GM18517 (cell line): ENCODE measurements at regions not wholly inside any gene's neighbourhood (a gene's known extent, or its start where the extent isn't known, plus 50 kb on each side); places are given as distances from the start of the nearest gene placed in this dataset.

Experiments used
- ATAC-seq: cut with Tn5 transposase; IDR thresholded peaks from one replicate; pipeline ENCODE4 v1.9.1; 2021; ENCODE audit warnings: mild to moderate bottlenecking, moderate library complexity; ENCODE audit not compliant: unreplicated experiment

DNA sequence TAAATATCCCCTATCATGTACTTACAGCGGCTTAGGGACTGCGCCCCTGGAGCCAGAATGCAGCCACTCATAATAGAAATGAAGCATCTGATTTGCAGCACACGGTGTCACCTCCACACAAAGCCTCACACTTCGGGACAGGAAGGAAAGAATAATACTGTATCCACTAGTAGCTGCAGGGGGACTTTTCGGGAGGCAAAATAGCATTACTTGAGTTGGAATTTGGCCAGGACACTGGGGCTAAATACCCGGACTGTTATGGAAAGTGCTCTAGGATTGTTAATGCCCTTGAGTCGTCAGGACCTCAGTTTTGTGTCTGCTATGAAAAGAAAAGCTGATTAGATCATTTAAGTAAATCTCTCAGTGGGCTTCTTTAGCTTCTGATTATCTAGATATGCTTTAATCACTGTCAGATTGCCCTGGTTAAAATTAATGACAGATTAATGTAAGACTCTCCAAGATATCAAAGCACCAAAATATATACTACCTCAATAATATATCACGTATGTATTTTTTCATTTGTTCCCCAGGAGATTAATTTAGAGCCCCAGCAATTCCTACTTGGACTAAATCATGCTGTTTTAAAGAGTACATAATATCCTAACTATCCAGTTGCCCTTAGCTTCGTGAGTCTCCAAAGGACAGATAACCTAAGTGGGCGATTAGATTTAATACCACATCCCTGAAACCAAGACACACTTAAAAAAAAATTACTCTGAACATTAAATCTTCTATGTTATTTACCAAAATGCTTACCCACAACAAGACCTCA lies 173.0 kb upstream of the NEBL start:
- no peak for ATAC-seq

DNA sequence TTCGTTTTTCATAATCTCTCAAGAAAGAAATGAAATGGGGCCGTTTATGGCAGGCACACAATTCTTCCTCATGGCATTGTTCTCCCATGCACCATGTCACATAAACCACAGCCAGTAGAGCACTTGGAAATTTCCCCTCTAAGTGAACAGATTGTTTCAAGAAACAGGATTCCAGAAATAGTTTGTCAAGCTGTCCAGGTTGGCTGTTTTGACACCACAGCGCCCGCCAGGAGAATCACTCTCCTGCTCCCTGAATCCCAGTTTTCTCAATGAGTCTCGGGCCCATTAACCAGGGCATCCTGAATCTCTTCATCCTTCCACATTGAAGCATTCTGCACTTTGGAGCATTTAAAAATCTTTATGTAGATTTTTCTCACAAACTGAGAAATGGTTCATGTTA lies 172.2 kb upstream of the NEBL start:
- no peak for ATAC-seq

DNA sequence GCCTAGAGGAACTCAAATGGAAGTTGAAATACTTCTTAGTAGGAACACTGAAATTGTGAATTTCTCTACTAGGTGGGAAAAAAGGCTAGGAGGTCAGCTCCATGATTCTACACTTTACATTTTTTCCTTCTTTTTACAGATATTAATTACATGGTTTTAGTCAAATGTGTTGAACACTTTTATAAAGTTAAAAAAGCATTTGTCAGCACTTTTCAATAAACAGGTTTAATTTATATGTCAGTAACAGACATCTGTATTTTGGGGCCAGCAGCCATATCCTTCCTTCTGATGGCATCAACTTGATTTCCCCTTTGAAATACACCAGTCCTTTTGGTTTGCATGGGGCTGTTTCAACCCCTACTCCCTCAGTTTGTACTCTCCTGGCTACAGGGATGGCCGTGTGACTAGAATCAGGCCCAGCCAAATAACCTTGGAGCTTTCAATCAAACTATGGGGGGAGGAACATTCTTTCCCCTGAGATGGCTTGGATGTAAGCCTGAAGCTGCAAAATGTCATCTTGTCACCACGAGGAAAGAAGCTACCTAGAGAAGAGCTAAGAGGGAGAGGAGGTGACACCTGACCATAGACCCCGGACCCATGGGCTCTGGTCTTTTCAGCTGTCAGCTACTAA lies 171.0 kb upstream of the NEBL start:
- no peak for ATAC-seq

DNA sequence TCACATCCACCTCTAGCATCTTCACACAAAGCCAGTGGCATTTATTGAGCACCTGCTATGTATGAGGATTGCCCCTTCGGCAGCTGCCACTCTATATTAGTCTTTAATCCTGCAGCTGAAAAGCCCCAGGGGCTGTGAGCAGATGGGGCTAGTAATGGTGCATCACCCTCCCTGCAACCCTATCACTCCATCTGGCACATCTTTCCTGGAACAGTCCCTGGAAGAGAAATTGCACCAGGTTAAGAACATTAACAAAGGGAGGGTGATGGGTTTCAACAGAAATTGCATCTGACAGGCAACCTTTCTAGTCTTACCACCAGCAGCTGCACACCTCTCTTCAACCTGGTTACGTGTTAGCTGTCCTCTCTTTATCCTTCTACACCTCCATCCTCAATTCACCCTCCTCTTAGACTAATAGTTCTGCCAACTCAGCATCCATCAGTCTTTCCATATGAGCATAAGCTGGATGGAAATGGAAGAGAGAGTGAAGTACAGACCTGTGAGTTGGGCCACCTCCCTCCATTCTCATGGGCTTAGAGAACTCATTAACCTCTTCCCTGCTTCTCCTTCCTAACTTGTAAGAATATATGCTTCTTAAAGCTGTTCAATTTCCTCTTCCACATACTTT lies 168.6 kb upstream of the NEBL start:
- ATAC-seq, result no peak

DNA sequence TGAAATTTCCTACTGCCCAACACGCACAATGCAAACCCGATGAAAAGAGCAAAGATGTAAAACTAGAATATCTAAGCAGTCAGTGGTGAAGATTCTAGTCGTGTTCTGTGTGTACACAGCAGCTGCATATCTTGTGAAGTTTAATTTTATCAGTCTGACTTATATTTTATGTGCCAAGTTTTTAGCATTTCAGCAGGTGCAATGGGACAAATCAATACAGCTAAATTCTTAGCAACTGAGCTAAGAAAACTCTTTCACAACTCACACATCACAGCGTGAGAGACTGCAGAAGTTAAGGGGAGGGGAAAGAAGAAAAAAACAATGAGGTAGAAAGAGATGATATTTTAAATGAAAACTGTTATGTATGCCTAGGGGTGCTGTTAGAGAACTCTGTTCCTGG lies 164.9 kb upstream of the NEBL start:
- no peak for ATAC-seq

DNA sequence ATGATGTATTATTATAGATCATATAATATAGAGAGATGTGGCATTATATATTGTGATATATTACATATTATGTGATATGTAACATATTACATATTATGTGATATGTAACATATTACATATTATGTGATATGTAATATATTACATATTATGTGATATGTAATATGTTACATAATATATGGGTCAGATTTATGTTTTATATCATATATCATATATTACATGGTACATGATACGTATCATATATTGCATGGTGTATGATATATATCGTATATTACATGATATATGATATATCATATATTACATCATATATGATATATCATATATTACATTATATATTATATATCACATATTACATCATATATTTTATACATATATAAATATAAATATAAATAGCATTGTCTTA lies 164.1 kb upstream of the NEBL start:
- ATAC-seq, result no peak

DNA sequence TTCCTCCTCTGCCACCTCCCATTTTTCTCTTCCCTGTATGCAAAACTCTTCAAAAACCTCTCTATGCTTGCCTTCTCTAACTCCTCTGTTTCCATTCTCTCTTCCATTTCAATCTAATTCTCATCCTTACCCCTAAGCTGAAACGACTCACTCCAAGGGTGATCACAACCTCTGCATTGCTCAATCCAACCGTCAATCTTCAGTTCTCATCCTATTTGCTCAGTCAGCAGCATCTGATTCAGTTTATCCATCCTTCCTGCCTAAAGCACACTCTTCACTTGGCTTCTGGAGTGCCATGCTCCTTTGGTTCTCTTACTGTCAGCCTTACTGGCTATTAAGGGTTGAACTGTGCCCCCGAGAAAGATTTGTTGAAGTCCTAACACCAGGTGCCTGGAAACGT lies 163.5 kb upstream of the NEBL start:
- ATAC-seq, result no peak

DNA sequence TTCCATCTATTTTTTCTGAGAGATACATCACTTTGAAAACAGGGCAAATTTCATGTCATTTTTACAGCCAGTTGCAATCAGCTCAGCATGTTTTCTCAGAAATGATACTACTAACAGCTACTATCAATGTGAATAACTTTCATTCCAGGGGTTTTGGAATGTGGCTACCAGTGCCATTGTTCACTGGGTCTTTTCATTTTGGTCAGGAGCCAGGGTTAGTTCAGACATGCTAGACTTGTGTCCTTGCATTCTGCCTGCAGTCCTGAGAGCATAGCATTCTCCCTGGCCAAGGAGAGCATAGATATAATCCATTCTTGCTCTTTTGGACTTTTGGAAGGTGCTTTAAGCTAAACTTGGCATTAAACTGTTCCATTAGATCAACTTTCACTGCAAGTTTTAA lies 160.9 kb upstream of the NEBL start:
- ATAC-seq, result no peak

DNA sequence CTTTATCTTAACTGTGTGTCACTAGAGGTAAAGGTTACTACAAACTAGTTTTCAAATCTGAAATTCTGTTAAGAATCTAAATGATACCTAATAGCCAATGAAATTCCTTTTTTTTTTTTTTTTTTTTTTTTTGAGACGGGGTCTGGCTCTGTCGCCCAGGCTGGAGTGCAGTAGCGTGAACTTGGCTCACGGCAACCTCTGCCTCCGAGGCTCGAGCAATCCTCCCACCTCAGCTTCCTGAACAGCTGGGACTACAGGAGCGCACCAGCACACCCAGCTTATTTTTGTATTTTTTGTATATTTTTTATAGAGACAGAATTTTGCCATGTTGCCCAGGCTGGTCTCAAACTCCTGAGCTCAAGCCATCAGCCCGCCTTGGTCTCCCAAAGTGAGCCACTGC lies 160.3 kb upstream of the NEBL start:
- ATAC-seq, result no peak

DNA sequence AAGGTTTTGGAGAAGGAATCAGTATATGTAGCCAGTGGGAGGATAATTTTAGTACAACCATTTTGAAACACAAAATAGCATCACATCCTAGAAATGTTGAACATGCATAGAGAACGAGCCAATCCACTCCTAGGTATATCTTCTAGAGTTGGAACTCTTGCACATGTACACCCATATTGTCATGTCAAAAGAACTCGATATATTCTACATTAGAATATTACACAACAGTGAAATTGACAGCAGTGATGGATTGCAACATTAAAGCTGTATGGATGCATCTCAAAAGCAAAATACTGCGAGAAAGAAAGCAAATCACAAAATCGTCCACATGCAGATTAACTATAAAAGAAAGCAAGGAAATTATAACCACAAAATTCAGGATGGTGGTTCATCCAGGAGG lies 159.3 kb upstream of the NEBL start:
- ATAC-seq, result no peak

DNA sequence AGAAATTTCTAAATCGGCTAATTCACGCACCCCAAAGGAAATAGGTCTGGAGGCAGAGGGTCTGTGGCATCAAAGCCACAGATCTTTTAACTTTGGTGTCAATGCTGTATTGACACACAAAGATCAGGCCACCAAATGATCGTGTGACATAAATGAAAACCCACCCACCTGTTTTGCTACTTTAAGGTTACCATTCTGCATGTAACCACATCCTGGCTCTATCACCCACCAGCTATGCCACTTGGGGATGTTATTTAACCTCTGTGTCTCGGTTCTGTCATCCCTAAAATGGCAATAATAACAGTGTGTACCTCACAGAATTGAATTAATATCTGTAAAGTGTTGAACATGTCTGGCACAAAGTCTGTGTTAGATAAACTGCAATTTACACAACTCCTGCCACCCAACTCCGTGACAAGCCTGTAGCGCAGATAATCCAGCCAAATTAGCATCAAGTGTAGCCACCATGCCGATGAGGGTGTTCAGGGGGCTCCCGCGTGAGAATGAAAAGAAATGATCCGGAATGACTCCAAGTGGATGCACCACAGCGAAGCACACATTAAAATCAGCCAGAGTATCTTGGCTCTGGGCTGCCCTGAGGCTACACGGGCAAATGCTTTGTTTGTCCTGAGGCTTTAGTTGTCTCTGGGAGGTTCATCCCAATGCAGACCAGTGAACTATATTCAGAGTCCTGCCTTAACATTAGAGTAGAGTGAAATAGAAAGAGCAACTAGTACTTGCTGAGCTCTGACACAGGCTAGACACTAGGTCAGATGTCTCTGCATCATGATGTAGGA lies 158.4 kb upstream of the NEBL start:
- ATAC-seq, result no peak

DNA sequence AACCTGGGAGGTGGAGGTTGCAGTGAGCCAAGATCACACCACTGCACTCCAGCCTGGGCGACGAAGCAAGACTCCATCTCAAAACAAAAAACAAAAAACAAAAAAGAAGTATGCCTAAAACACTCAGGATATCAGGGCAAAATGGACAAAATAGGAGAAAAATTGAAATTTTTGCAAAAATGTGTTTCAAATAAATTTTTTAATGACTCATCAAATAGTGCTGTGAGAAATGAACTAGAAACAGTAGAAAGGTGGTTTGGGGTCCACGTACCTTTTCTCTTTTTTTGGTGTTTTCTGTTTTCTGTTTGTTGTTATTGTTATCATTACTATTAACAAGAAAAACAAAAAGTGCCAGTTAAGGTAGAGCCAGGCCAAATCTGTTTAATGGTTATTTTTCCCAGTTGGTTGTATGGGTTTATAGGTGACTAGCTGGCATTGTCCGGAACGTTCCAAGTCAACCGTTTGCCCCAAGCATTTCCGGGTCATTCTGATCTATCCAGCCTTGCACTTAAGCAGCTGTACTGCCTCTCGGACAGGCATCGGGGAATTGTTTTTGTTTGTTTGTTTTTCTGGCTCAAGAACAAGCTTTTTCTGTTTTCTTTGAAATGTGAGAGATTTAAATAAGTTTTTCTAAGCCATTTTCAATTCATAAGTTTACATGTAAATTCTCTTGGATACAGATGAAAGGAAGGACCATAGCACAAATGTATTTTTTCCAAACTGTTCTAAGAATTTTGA lies 157.0 kb upstream of the NEBL start:
- ATAC-seq, result no peak

DNA sequence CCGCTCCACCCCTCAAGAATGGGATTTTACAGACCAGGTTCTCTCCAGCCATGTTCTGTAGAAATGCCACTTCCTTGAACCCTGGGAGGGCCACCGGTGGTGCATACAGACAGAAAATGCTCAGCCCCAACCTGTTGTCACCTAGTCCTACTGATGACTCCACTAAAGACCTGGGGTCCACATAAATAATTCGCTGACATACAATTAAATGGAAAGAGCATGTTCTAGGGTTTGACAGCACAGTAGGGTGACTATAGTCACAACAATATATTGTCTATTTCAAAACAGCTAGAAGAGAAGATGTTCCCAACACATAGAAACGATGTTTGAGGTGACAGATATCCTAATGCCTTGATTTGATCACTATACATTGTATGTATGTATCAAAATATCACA lies 155.6 kb upstream of the NEBL start:
- no peak for ATAC-seq

DNA sequence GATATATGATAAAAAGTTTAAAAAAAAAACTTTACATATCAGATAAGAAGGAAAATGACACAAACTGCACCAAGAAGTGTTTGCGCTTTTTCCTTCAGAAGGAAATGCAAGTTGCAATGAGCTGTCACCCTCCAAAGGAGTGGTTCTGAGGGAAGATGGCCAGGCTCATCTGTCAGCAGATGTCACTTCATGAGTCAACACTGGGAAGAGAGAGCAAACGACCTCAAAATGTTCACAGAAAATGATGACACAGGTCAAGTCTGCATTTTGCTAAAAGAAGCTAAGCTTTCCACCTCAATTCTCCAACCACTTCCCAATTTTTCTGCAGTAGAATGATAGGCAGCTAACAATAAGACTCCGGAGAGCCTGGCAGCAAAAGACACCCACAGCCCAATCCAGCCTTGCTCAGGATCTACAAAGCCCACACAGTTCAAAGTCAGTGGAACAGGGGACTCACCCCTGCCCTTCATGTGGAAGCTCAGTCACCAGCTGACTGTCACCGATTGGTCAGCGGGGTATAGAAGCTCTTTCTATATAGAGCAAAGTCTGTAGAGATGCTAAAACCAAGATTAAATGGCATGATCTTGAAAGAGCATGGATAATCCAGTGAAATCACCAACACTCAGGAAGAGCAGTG lies 155.1 kb upstream of the NEBL start:
- ATAC-seq, result no peak

DNA sequence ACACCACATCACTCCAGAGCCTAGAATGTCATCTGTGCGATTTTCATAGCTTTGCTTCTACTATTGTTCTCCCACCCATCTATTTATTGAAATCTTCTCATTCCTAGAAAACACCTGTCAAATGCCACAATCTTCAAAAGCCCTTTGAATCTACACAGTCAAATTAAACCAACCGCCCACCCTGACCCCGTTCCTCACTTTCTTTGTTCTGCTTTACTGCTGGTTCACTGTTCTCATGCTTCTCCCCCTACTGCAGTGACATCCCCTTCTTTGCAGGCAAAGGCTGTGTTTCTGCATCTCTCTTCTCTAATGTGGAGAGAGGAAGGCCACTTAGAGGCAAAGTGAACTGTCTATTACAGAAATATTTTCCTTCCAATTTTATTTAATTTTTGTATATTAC lies 152.4 kb upstream of the NEBL start:
- ATAC-seq, result no peak

DNA sequence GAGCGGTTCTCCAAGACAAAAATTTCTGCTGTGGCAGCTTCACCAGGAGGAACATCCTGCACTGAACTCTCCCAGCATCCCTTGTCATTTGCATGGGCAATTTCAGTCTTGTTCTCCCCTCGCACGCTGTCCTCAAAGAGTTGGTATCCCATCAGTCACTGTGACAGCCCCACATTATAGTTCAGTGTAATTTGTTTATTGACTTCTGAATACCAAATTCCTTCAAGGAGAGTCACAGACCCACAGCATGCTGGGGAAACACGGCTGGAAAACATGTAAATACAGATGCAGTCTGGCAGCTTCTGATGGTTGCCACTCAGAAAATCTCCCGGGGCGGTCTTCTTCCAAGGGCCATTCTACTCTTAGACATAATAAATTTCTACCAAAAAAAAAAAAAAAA lies 151.0 kb upstream of the NEBL start:
- no peak for ATAC-seq

DNA sequence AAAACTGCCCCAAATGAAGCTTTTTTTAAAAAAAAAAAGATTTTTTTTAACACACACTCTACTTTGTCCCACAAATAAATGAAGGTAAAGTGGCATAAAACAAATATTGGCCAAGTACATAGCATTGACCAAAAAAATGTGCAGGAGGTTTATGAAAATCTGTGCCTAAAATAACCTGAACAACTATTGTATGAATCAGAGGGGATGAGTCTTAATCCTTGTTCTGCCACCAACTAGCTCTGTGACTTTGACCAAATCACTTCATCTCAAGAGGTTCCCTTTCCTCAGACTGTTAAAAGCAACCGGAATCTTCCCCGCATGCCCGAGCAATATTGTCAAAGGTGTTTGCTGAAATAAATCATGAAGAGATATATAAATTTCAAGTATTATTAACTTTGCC lies 150.4 kb upstream of the NEBL start:
- ATAC-seq, result no peak

DNA sequence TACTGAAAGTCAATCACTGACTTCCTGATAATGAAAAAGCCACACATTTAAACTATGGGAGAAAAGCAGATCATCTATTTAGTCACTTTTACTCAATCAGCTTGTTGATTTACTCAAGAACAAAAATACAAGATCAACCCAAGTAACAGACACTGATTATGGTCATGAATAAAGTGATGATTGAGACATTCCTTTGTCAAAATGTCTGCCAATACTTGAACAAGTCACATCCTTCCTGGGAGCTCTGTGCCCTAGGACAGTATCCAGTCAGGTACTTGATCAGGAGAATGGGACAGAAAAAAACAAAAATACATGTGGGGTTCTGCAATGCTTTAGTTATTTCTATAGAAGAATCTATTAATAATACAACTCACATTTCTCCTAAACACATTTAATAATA lies 150.0 kb upstream of the NEBL start:
- ATAC-seq, result no peak

DNA sequence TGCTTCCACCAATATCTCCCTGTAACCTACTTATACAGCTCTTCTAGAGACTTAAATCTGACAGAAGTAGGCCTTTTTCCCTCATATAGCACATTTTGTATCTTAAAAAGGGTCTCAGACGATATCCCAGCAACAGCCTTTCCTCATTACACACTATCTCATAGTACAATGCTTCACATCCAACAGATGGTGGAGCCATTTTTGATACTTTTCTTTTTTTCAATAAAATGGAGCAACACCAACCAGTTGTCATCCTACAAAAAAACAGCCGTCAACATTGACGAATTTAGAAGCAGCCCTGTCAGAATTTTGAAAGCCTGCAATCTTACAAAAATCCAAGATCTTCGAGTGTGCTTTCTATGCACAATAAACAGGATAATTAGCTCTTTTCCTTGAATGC lies 145.9 kb upstream of the NEBL start:
- no peak for ATAC-seq

DNA sequence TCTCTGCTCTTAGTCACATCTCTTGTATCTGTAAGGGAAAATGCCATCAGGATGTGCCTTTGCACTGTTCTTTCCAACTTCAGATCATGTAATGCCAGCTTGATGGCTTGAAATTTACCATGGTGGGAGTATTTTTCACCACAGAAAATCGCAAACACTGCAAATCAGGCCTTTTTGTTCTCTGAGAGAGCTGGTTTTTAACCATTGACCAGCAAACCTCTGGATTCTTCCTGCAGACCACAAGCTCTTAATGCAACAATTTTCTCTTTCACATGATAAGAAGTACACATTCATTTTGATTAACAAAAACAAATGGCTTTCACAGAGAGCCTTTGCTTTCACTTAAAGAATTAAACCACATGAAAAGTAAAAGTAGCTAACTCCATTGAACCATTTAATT lies 145.4 kb upstream of the NEBL start:
- no peak for ATAC-seq
